HL-60/S4 treated with retinoic acid at 250 ng/mL for 4 days and 3 days (cell line): ENCODE measurements at regions not wholly inside any gene's neighbourhood (a gene's known extent, or its start where the extent isn't known, plus 50 kb on each side); places are given as distances from the start of the nearest gene placed in this dataset.

ENCODE experiments used
- in situ Hi-C: fragments of 300-500 bp; cut with MboI; formaldehyde crosslinking; loops from 2 replicates; pipeline ENCODE4 v1.7.0; 2022; ENCODE audit warnings: low sequenced_read_pairs

- in situ Hi-C loops, result no loop called here
Observed at GRCh38 chr6:137728386-137729349, 138.4 kb upstream of the TNFAIP3 start.

- in situ Hi-C loops, result no loop called here
Observed at GRCh38 chr6:137729866-137730629, 137.0 kb upstream of the TNFAIP3 start.

- in situ Hi-C loops, result no loop called here
Observed at GRCh38 chr6:137731600-137731959, 135.5 kb upstream of the TNFAIP3 start.

- in situ Hi-C loops, result no loop called here
Observed at GRCh38 chr6:137731960-137732616, 135.0 kb upstream of the TNFAIP3 start.

- in situ Hi-C loops, result no loop called here
Observed at GRCh38 chr6:137733372-137733771, 133.7 kb upstream of the TNFAIP3 start.

GRCh38 chr6:137734005-137734874 lies 132.8 kb upstream of the TNFAIP3 start:
- in situ Hi-C loops, result no loop called here

- in situ Hi-C loops, result no loop called here
Observed at GRCh38 chr6:137734875-137735182, 132.2 kb upstream of the TNFAIP3 start.

- in situ Hi-C loops, result no loop called here
Observed at GRCh38 chr6:137736048-137736818, 130.8 kb upstream of the TNFAIP3 start.

GRCh38 chr6:137736911-137737310 lies 130.1 kb upstream of the TNFAIP3 start:
- in situ Hi-C loops, result no loop called here

GRCh38 chr6:137737836-137738596 lies 129.0 kb upstream of the TNFAIP3 start:
- in situ Hi-C loops, result no loop called here

- in situ Hi-C loops, result no loop called here
Observed at GRCh38 chr6:137738931-137739504, 128.0 kb upstream of the TNFAIP3 start.

GRCh38 chr6:137739544-137739943 lies 127.5 kb upstream of the TNFAIP3 start:
- in situ Hi-C loops, result no loop called here

- in situ Hi-C loops, result no loop called here
Observed at GRCh38 chr6:137740091-137740755, 126.8 kb upstream of the TNFAIP3 start.

GRCh38 chr6:137740967-137741761 lies 125.9 kb upstream of the TNFAIP3 start:
- in situ Hi-C loops, result no loop called here

- in situ Hi-C loops, result no loop called here
Observed at GRCh38 chr6:137743493-137743892, 123.6 kb upstream of the TNFAIP3 start.

- in situ Hi-C loops, result no loop called here
Observed at GRCh38 chr6:137744877-137745276, 122.2 kb upstream of the TNFAIP3 start.

GRCh38 chr6:137745321-137745720 lies 121.7 kb upstream of the TNFAIP3 start:
- in situ Hi-C loops, result no loop called here
